ENCODE measurements at regions not wholly inside any gene's neighbourhood (a gene's known extent, or its start where the extent isn't known, plus 50 kb on each side); places are given as distances from the start of the nearest gene placed in this dataset.
A peak's percentile ranks its signal among the peaks of the same experiment; 100 is the strongest.
"Not testable (repeated sequence)": the region's sequence is repeated elsewhere in the genome, so short reads cannot be mapped to it uniquely, and the experiment has no call there.

DNA sequence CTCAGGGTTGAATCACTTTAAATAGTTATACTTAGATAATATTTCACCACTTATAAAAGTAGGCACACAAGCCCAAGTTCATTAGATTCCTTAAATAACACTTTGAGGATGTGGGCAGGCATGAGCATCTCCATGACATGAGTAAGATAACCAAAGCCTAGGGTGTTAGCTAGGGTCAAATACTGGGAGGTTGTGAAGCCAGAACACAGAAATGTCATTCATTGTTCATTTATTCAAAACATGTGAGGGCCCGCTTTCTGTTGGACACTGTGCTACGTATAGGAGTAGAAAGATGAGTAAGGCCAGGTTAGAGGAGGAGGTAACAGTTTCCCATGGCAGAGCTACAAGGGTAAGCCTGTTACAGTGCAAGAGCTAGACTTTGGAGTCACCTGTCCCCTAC, 93.5 kb upstream of the NEDD4L start:
- Histone ChIP-seq H3K27me3 (ENCODE audit: insufficient read depth, poor library complexity, severe bottlenecking) (no peaks in the 10 kb centered on the region), H3K36me3 (ENCODE audit: low read depth) (no peaks in the 10 kb centered on the region), H3K27ac (ENCODE audit: poor library complexity, severe bottlenecking) (no peak overlapping the region), H3K4me1 (ENCODE audit: insufficient read depth, poor library complexity, severe bottlenecking) (peaks cover 9% of the 10 kb centered on the region), H3K9me3 (ENCODE audit: severe bottlenecking) (no peaks in the 10 kb centered on the region), H3K4me3 (ENCODE audit: severe bottlenecking) (no peak overlapping the region)
- ATAC-seq (ENCODE audit: low read depth), result peak; percentile 66
- no peak for DNase-seq (ENCODE audit: low spot score)
- TF ChIP-seq, protein P1, sequence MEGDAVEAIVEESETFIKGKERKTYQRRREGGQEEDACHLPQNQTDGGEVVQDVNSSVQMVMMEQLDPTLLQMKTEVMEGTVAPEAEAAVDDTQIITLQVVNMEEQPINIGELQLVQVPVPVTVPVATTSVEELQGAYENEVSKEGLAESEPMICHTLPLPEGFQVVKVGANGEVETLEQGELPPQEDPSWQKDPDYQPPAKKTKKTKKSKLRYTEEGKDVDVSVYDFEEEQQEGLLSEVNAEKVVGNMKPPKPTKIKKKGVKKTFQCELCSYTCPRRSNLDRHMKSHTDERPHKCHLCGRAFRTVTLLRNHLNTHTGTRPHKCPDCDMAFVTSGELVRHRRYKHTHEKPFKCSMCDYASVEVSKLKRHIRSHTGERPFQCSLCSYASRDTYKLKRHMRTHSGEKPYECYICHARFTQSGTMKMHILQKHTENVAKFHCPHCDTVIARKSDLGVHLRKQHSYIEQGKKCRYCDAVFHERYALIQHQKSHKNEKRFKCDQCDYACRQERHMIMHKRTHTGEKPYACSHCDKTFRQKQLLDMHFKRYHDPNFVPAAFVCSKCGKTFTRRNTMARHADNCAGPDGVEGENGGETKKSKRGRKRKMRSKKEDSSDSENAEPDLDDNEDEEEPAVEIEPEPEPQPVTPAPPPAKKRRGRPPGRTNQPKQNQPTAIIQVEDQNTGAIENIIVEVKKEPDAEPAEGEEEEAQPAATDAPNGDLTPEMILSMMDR (IDR thresholded peaks at IDR 0.05; ENCODE audit: poor library complexity, severe bottlenecking), result no peak

DNA sequence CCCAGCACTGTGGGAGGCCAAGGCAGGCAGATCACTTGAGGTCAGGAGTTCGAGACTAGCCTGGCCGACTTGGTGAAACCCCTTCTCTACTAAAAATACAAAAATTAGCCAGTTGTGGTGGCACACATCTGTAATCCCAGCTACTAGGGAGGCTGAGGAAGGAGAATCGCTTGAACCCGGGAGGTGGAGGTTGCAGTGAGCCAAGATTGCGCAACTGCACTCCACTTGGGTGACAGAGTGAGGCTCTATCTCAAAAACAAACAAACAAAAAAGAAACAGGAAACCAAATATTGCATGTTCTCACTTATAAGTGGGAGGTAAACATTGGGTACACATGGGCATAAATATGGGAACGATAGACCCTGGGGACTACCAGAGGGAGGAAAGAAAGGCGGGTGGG, 94.7 kb upstream of the NEDD4L start:
- not testable (repeated sequence) for H3K9me3 ChIP-seq (ENCODE audit: severe bottlenecking); H3K4me3 ChIP-seq (ENCODE audit: severe bottlenecking); H3K27ac ChIP-seq (ENCODE audit: poor library complexity, severe bottlenecking); H3K27me3 ChIP-seq (ENCODE audit: insufficient read depth, poor library complexity, severe bottlenecking); H3K36me3 ChIP-seq (ENCODE audit: low read depth); DNase-seq (ENCODE audit: low spot score); ATAC-seq (ENCODE audit: low read depth)
- H3K4me1 ChIP-seq (ENCODE audit: insufficient read depth, poor library complexity, severe bottlenecking), result peaks cover 12% of the 10 kb centered on the region

DNA sequence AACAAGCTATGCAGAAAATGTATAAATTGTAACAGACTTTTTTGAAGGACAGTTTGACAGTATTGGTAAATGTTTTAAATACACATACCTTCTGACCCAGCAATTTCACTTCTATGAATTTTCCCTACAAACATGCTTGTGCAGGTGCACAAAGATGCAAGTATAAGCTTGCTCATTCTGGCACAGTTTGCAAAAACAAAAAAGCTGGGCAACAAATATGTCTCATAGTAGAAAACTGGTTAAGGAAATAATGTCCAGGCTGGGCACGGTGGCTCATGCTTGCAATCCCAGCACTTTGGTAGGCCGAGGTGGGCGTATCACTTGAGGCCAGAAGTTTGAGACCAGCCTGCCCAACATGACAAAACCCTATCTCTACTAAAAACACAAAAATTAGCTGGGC, 96.9 kb upstream of the NEDD4L start:
- Histone ChIP-seq H3K36me3 (ENCODE audit: low read depth) (no peaks in the 10 kb centered on the region), H3K9me3 (ENCODE audit: severe bottlenecking) (no peaks in the 10 kb centered on the region), H3K4me1 (ENCODE audit: insufficient read depth, poor library complexity, severe bottlenecking) (peaks cover 30% of the 10 kb centered on the region), H3K27me3 (ENCODE audit: insufficient read depth, poor library complexity, severe bottlenecking) (no peaks in the 10 kb centered on the region), H3K27ac (ENCODE audit: poor library complexity, severe bottlenecking) (no peak overlapping the region), H3K4me3 (ENCODE audit: severe bottlenecking) (no peak overlapping the region)
- no peak for DNase-seq (ENCODE audit: low spot score)
- ATAC-seq (ENCODE audit: low read depth), result peak; percentile 53
- TF ChIP-seq, protein P1 (IDR thresholded peaks at IDR 0.05; ENCODE audit: poor library complexity, severe bottlenecking), result no peak

- H3K27me3 ChIP-seq (ENCODE audit: insufficient read depth, poor library complexity, severe bottlenecking), result no peaks in the 10 kb centered on the region
- ATAC-seq (ENCODE audit: low read depth) (no peak; the same call in 2 of the 3 replicates), DNase-seq (ENCODE audit: low spot score) (no peak)
- TF ChIP-seq, protein P1 (IDR thresholded peaks at IDR 0.05; ENCODE audit: poor library complexity, severe bottlenecking), result no peak
- no peak overlapping the region for H3K27ac ChIP-seq (ENCODE audit: poor library complexity, severe bottlenecking)
- H3K4me1 ChIP-seq (ENCODE audit: insufficient read depth, poor library complexity, severe bottlenecking), result peaks cover 36% of the 10 kb centered on the region
- no peaks in the 10 kb centered on the region for H3K9me3 ChIP-seq (ENCODE audit: severe bottlenecking)
- no peaks in the 10 kb centered on the region for H3K36me3 ChIP-seq (ENCODE audit: low read depth)
- H3K4me3 ChIP-seq (ENCODE audit: severe bottlenecking), result no peak overlapping the region
Measured at GRCh38 chr18:57943723-57944122, 100.3 kb upstream of the NEDD4L start.

DNA sequence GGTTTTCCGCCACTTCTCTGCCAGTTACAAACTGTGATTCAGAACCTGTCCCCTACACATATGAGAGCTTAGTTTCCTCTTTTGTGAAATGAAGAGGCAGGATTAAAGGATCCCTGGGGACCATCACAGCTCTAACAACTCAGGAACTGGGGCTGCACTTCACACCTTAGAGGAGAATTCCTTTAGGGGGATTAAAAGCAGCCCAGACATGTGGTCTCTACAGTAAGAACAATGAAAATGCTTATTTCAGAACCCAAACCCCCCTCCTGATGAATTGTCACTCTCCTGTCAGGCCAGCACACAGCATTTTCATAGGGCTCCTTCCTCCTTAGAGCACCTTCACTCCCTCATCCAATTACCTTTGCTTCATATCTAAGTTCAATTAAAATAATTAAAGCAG, 101.5 kb upstream of the NEDD4L start:
- peaks cover 34% of the 10 kb centered on the region for H3K4me1 ChIP-seq (ENCODE audit: insufficient read depth, poor library complexity, severe bottlenecking)
- H3K36me3 ChIP-seq (ENCODE audit: low read depth), result no peaks in the 10 kb centered on the region
- ATAC-seq (ENCODE audit: low read depth) (peak; percentile 31), DNase-seq (ENCODE audit: low spot score) (no peak)
- no peaks in the 10 kb centered on the region for H3K27me3 ChIP-seq (ENCODE audit: insufficient read depth, poor library complexity, severe bottlenecking)
- no peak overlapping the region for H3K4me3 ChIP-seq (ENCODE audit: severe bottlenecking)
- TF ChIP-seq, protein P1 (IDR thresholded peaks at IDR 0.05; ENCODE audit: poor library complexity, severe bottlenecking), result no peak
- peak overlapping the region; percentile 50 for H3K27ac ChIP-seq (ENCODE audit: poor library complexity, severe bottlenecking)
- no peaks in the 10 kb centered on the region for H3K9me3 ChIP-seq (ENCODE audit: severe bottlenecking)
